Loucy (cell line): ENCODE measurements at regions not wholly inside any gene's neighbourhood (a gene's known extent, or its start where the extent isn't known, plus 50 kb on each side); places are given as distances from the start of the nearest gene placed in this dataset.

ENCODE experiments used
- H2AFZ ChIP-seq: fragments of 200-600 bp; sonication (generic); 2 replicates; pipeline ENCODE4 v1.6.0; 2016; ENCODE audit warnings: antibody characterized with exemption, mild to moderate bottlenecking, low read length, moderate library complexity
- H3F3A ChIP-seq: fragments of 200-600 bp; 2 replicates; pipeline ENCODE4 v1.6.0; 2016; ENCODE audit warnings: antibody characterized with exemption, low read depth, mild to moderate bottlenecking
- H3K27me3 ChIP-seq: fragments of 200-600 bp; sonication (generic); 2 replicates; pipeline ENCODE4 v1.6.1; 2014; ENCODE audit warnings: low read length, mild to moderate bottlenecking; ENCODE audit not compliant: insufficient read depth, poor library complexity, severe bottlenecking
- H3K36me3 ChIP-seq: fragments of 200-600 bp; sonication (generic); 2 replicates; pipeline ENCODE4 v1.6.1; 2016; ENCODE audit warnings: low read length; ENCODE audit not compliant: insufficient read depth
- H3K4me1 ChIP-seq: fragments of 200-600 bp; sonication (generic); 2 replicates; pipeline ENCODE4 v1.5.1; 2014; ENCODE audit warnings: low read length, mild to moderate bottlenecking; ENCODE audit not compliant: insufficient read depth, poor library complexity, severe bottlenecking
- H3K4me2 ChIP-seq: fragments of 200-600 bp; sonication (generic); 2 replicates; pipeline ENCODE4 v1.6.0; 2014; ENCODE audit warnings: antibody characterized with exemption, low read length, low read depth, mild to moderate bottlenecking; ENCODE audit not compliant: poor library complexity, severe bottlenecking
- H3K4me3 ChIP-seq: fragments of 200-600 bp; sonication (generic); 2 replicates; pipeline ENCODE4 v1.5.1; 2014; ENCODE audit warnings: low read length, mild to moderate bottlenecking, mixed read lengths; ENCODE audit not compliant: poor library complexity, severe bottlenecking
- H3K79me2 ChIP-seq: fragments of 200-600 bp; sonication (generic); 2 replicates; pipeline ENCODE4 v1.6.1; 2014; ENCODE audit warnings: low read length; ENCODE audit not compliant: insufficient read depth
- H3K9ac ChIP-seq: fragments of 200-600 bp; sonication (generic); 2 replicates; pipeline ENCODE4 v1.6.0; 2014; ENCODE audit warnings: mild to moderate bottlenecking, low read depth, low read length, moderate library complexity; ENCODE audit not compliant: poor library complexity, severe bottlenecking
- H3K9me2 ChIP-seq: fragments of 200-600 bp; sonication (generic); replicated peaks from 2 replicates; pipeline ENCODE4 v1.6.1; 2016; ENCODE audit warnings: low read depth, low read length, mixed read lengths
- H3K9me3 ChIP-seq: fragments of 200-600 bp; sonication (generic); 2 replicates; pipeline ENCODE4 v1.6.1; 2014; ENCODE audit warnings: mild to moderate bottlenecking, antibody characterized with exemption, low read length, low read depth; ENCODE audit not compliant: insufficient read depth
- H4K20me1 ChIP-seq: fragments of 200-600 bp; sonication (generic); 2 replicates; pipeline ENCODE4 v1.6.0; 2014; ENCODE audit warnings: antibody characterized with exemption, low read length, mild to moderate bottlenecking; ENCODE audit not compliant: insufficient read depth, poor library complexity, severe bottlenecking
- EZH2phosphoT487 ChIP-seq: fragments of 200-600 bp; IDR thresholded peaks from 2 replicates; pipeline ENCODE4 v1.6.1; 2018; ENCODE audit warnings: antibody characterized with exemption, mild to moderate bottlenecking, moderate library complexity, borderline replicate concordance
- TF ChIP-seq, protein P1 (sequence below): fragments of 200-600 bp; sonication (generic); conservative IDR thresholded peaks from 2 replicates; pipeline ENCODE4 v1.5.1; 2014; ENCODE audit warnings: mild to moderate bottlenecking, antibody characterized with exemption, low read length

DNA sequence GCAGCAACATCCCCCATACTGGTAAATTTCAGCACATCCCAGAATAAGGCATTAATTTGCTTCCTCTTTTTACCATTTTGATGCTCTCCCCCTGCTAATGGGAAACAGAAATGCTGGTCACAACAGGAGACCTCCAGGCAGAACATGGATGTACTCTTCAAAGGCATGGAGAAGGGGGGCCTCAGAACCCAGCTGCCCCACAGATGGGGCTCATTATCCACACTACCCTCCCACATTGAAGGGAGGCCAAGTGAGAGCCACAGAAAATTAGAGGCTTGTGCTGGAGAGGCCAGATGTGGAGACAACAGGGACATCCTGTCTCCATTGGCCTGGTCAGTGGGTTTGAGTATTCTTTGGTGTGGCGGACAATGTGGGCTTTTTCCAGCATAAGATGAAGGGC, 150.1 kb upstream of the CDH11 start:
- Histone ChIP-seq H3K9me3 (no peaks in the 10 kb centered on the region), H3K79me2 (no peaks in the 10 kb centered on the region), H3K36me3 (no peaks in the 10 kb centered on the region), H3K4me3 (no peak overlapping the region), H4K20me1 (no peaks in the 10 kb centered on the region), H3F3A (no peaks in the 10 kb centered on the region), H3K9ac (no peak overlapping the region), H3K4me1 (no peaks in the 10 kb centered on the region), H3K9me2 (no peaks in the 10 kb centered on the region), H3K27me3 (no peaks in the 10 kb centered on the region), H2AFZ (no peak overlapping the region), H3K4me2 (no peak overlapping the region)
- TF ChIP-seq, protein P1, sequence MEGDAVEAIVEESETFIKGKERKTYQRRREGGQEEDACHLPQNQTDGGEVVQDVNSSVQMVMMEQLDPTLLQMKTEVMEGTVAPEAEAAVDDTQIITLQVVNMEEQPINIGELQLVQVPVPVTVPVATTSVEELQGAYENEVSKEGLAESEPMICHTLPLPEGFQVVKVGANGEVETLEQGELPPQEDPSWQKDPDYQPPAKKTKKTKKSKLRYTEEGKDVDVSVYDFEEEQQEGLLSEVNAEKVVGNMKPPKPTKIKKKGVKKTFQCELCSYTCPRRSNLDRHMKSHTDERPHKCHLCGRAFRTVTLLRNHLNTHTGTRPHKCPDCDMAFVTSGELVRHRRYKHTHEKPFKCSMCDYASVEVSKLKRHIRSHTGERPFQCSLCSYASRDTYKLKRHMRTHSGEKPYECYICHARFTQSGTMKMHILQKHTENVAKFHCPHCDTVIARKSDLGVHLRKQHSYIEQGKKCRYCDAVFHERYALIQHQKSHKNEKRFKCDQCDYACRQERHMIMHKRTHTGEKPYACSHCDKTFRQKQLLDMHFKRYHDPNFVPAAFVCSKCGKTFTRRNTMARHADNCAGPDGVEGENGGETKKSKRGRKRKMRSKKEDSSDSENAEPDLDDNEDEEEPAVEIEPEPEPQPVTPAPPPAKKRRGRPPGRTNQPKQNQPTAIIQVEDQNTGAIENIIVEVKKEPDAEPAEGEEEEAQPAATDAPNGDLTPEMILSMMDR = no peak
- TF ChIP-seq EZH2phosphoT487 = no peak

DNA sequence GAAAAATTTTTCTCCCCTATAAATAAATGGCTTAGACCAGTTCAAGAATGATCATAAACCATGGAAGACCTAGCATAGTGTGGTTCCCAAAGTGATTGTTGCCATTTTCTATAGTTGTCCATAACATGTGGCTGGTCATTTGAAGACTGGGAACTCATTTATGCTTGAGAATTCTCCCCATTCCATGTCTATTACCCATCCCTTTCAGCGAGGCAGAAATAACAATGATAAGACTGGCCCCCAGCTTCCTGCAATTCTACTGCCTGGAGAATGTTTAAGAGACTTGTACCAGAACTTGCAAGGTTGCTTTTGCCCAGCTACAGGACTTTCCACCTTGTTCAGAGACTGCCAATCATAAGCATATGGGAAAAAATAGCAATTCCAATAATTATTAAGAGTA, 146.5 kb upstream of the CDH11 start:
- H3K79me2 ChIP-seq = no peaks in the 10 kb centered on the region
- no peak for TF ChIP-seq EZH2phosphoT487
- TF ChIP-seq, protein P1 = no peak
- no peaks in the 10 kb centered on the region for H3F3A ChIP-seq
- no peaks in the 10 kb centered on the region for H3K4me1 ChIP-seq
- no peak overlapping the region for H3K4me3 ChIP-seq
- no peaks in the 10 kb centered on the region for H3K36me3 ChIP-seq
- no peak overlapping the region for H3K4me2 ChIP-seq
- no peak overlapping the region for H2AFZ ChIP-seq
- no peaks in the 10 kb centered on the region for H3K9me2 ChIP-seq
- H3K9ac ChIP-seq = no peak overlapping the region
- H3K27me3 ChIP-seq = no peaks in the 10 kb centered on the region
- no peaks in the 10 kb centered on the region for H4K20me1 ChIP-seq
- no peaks in the 10 kb centered on the region for H3K9me3 ChIP-seq

DNA sequence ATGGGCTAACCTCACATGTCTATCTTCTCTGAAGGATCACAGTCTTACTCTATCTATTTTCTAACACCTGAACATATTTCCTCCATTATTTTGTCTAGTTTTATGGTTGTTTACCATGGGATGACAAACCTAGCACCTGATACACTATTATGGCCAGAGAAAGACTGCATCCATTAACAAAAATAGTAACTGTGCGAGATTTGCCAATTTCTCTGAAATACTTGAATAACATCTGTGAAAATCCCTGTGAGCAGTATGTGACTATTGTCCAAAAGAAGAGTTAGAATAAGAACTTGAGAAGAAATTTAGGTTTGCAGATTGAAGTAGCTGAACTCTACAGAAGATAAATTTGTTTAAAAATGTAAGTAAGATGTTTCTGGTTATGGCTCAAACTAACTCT, 142.0 kb upstream of the CDH11 start:
- H3K4me3 ChIP-seq = no peak overlapping the region
- H3K9ac ChIP-seq = no peak overlapping the region
- no peaks in the 10 kb centered on the region for H3K9me2 ChIP-seq
- TF ChIP-seq, protein P1 = no peak
- no peak for TF ChIP-seq EZH2phosphoT487
- no peaks in the 10 kb centered on the region for H3K9me3 ChIP-seq
- H3K4me2 ChIP-seq = no peak overlapping the region
- H3K36me3 ChIP-seq = no peaks in the 10 kb centered on the region
- H3K4me1 ChIP-seq = no peaks in the 10 kb centered on the region
- H3K27me3 ChIP-seq = no peaks in the 10 kb centered on the region
- H4K20me1 ChIP-seq = no peaks in the 10 kb centered on the region
- H2AFZ ChIP-seq = no peak overlapping the region
- H3F3A ChIP-seq = no peaks in the 10 kb centered on the region
- H3K79me2 ChIP-seq = no peaks in the 10 kb centered on the region
